ENCODE measurements at regions not wholly inside any gene's neighbourhood (a gene's known extent, or its start where the extent isn't known, plus 50 kb on each side); places are given as distances from the start of the nearest gene placed in this dataset.

- TF ChIP-seq POLR2A (IDR thresholded peaks at IDR 0.05; ENCODE audit: low read depth, low read length) (no peak), TAF1 (IDR thresholded peaks at IDR 0.05; ENCODE audit: borderline replicate concordance, low read depth, low read length) (no peak)
Observed at GRCh38 chr1:226467443-226467842, 59.5 kb upstream of the PARP1 start.

All from GM12892 (cell line).